H9 (cell line): ENCODE measurements at regions not wholly inside any gene's neighbourhood (a gene's known extent, or its start where the extent isn't known, plus 50 kb on each side); places are given as distances from the start of the nearest gene placed in this dataset.

Source experiments
- DNase-seq: peaks from one replicate; pipeline ENCODE4 v3.0.0-alpha.2; 2017
- H2AFZ ChIP-seq: one replicate; pipeline ENCODE4 v1.6.1; 2013; ENCODE audit warnings: mild to moderate bottlenecking, low read length, control low read depth, moderate library complexity
- H2AK5ac ChIP-seq: 2 replicates; pipeline ENCODE4 v1.6.1; 2013; ENCODE audit warnings: low read length, control low read depth, mixed read lengths; ENCODE audit not compliant: insufficient read length
- H2BK120ac ChIP-seq: one replicate; pipeline ENCODE4 v1.6.1; 2013; ENCODE audit warnings: low read depth, mild to moderate bottlenecking, low read length, control low read depth, inconsistent platforms; ENCODE audit not compliant: poor library complexity, severe bottlenecking
- H2BK12ac ChIP-seq: 2 replicates; pipeline ENCODE4 v1.6.1; 2013; ENCODE audit warnings: low read length, control low read depth, mixed read lengths, low read depth; ENCODE audit not compliant: insufficient read length
- H2BK15ac ChIP-seq: 2 replicates; pipeline ENCODE4 v1.6.1; 2013; ENCODE audit warnings: low read depth, low read length, control low read depth
- H2BK20ac ChIP-seq: one replicate; pipeline ENCODE4 v1.6.1; 2013; ENCODE audit warnings: low read depth, mild to moderate bottlenecking, low read length, control low read depth, inconsistent platforms; ENCODE audit not compliant: poor library complexity, severe bottlenecking
- H2BK5ac ChIP-seq: 2 replicates; pipeline ENCODE4 v1.6.1; 2013; ENCODE audit warnings: low read length, control low read depth, mixed read lengths; ENCODE audit not compliant: insufficient read length
- H3K14ac ChIP-seq: 2 replicates; pipeline ENCODE4 v1.6.1; 2013; ENCODE audit warnings: low read length, control low read depth; ENCODE audit not compliant: insufficient read depth
- H3K18ac ChIP-seq: 2 replicates; pipeline ENCODE4 v1.6.1; 2013; ENCODE audit warnings: low read depth, mild to moderate bottlenecking, mixed read lengths, low read length, control low read depth; ENCODE audit not compliant: insufficient read length
- H3K23ac ChIP-seq: 2 replicates; pipeline ENCODE4 v1.6.1; 2013; ENCODE audit warnings: low read length, control low read depth, mixed read lengths, low read depth; ENCODE audit not compliant: insufficient read length
- H3K23me2 ChIP-seq: 2 replicates; pipeline ENCODE4 v1.6.1; 2013; ENCODE audit warnings: low read depth, mild to moderate bottlenecking, mixed read lengths, low read length, control low read depth; ENCODE audit not compliant: insufficient read length, poor library complexity, severe bottlenecking
- H3K27ac ChIP-seq: 2 replicates; pipeline ENCODE4 v1.5.1; 2013; ENCODE audit warnings: low read length, control low read depth, mixed read lengths, low read depth; ENCODE audit not compliant: insufficient read length
- H3K27me3 ChIP-seq: 2 replicates; pipeline ENCODE4 v1.6.1; 2013; ENCODE audit warnings: low read length, control low read depth, inconsistent platforms; ENCODE audit not compliant: insufficient read depth
- H3K4ac ChIP-seq: 2 replicates; pipeline ENCODE4 v1.6.1; 2013; ENCODE audit warnings: low read depth, mild to moderate bottlenecking, control low read depth, inconsistent platforms, low read length, moderate library complexity
- H3K4me1 ChIP-seq: 2 replicates; pipeline ENCODE4 v1.6.1; 2013; ENCODE audit warnings: low read length, control low read depth, inconsistent platforms; ENCODE audit not compliant: insufficient read depth
- H3K4me2 ChIP-seq: 2 replicates; pipeline ENCODE4 v1.6.1; 2013; ENCODE audit warnings: low read length, control low read depth, mixed read lengths; ENCODE audit not compliant: insufficient read length, insufficient read depth
- H3K56ac ChIP-seq: 2 replicates; pipeline ENCODE4 v1.6.1; 2013; ENCODE audit warnings: low read depth, mild to moderate bottlenecking, mixed read lengths, low read length, control low read depth; ENCODE audit not compliant: insufficient read length
- H3K79me1 ChIP-seq: 2 replicates; pipeline ENCODE4 v1.6.1; 2013; ENCODE audit warnings: low read depth, mild to moderate bottlenecking, moderate library complexity, low read length, control low read depth, inconsistent platforms; ENCODE audit not compliant: insufficient read depth, poor library complexity, severe bottlenecking
- H3K79me2 ChIP-seq: 2 replicates; pipeline ENCODE4 v1.6.1; 2013; ENCODE audit warnings: low read length, control low read depth, inconsistent platforms; ENCODE audit not compliant: insufficient read depth
- H3K9ac ChIP-seq: 2 replicates; pipeline ENCODE4 v1.6.1; 2013; ENCODE audit warnings: low read length, control low read depth, mixed read lengths; ENCODE audit not compliant: insufficient read length; ENCODE audit errors: extremely low read depth
- H3K9me3 ChIP-seq: one replicate; pipeline ENCODE4 v1.6.1; 2013; ENCODE audit warnings: low read depth, low read length, inconsistent platforms; ENCODE audit not compliant: control insufficient read depth
- H3T11ph ChIP-seq: one replicate; pipeline ENCODE4 v1.6.1; 2013; ENCODE audit warnings: mild to moderate bottlenecking, low read length, control low read depth, inconsistent platforms
- H4K20me1 ChIP-seq: one replicate; pipeline ENCODE4 v1.6.1; 2013; ENCODE audit not compliant: control insufficient read depth, insufficient read length, insufficient read depth
- H4K5ac ChIP-seq: 2 replicates; pipeline ENCODE4 v1.6.1; 2013; ENCODE audit warnings: low read depth, mild to moderate bottlenecking, mixed read lengths, low read length, control low read depth; ENCODE audit not compliant: insufficient read length
- H4K8ac ChIP-seq: replicated peaks from 2 replicates; pipeline ENCODE4 v1.6.1; 2013; ENCODE audit warnings: low read length, control low read depth, mixed read lengths, low read depth; ENCODE audit not compliant: insufficient read length
- H4K91ac ChIP-seq: 2 replicates; pipeline ENCODE4 v1.6.1; 2013; ENCODE audit warnings: low read depth, mild to moderate bottlenecking, moderate library complexity, mixed read lengths, low read length, control low read depth; ENCODE audit not compliant: insufficient read length
- H3K27ac Mint-ChIP-seq, 3 experiments: 2 replicates in 2 of 3; 3 replicates in 1 of 3; pipeline ENCODE4 v1.8.0; 2020 to 2021; ENCODE audit warnings: mixed read lengths in 3 of 3, mild to moderate bottlenecking in 1 of 3, moderate library complexity in 1 of 3
- H3K27me3 Mint-ChIP-seq: 2 replicates; pipeline ENCODE4 v1.8.0; 2021; ENCODE audit warnings: low read depth, mild to moderate bottlenecking, moderate library complexity, mixed read lengths
- H3K36me3 Mint-ChIP-seq, 3 experiments: 2 replicates in 2 of 3; 3 replicates in 1 of 3; pipeline ENCODE4 v1.8.0; 2020 to 2021; ENCODE audit warnings: low read depth in 3 of 3, mixed read lengths in 3 of 3; ENCODE audit not compliant: insufficient read depth in 1 of 3
- H3K4me1 Mint-ChIP-seq, 2 experiments: 2 replicates each; pipeline ENCODE4 v1.8.0; 2020; ENCODE audit warnings: mixed read lengths in 2 of 2
- H3K4me3 Mint-ChIP-seq, 2 experiments: 2 replicates in 1 of 2; 3 replicates in 1 of 2; pipeline ENCODE4 v1.8.0; 2020 to 2021; ENCODE audit warnings: mild to moderate bottlenecking in 2 of 2, mixed read lengths in 2 of 2, moderate library complexity in 1 of 2
- H3K9me3 Mint-ChIP-seq, 2 experiments: 2 replicates in 1 of 2; 3 replicates in 1 of 2; pipeline ENCODE4 v1.8.0; 2020; ENCODE audit warnings: mild to moderate bottlenecking in 2 of 2, mixed read lengths in 2 of 2, moderate library complexity in 1 of 2
- CTCF ChIP-seq: fragments of 200-600 bp; sonication (generic); conservative IDR thresholded peaks from 3 replicates; pipeline ENCODE4 v1.8.0; 2021; ENCODE audit warnings: antibody characterized with exemption, mild to moderate bottlenecking
- WGBS: extraction: QIAGEN DNeasy Blood & Tissue Kit; methylation state at CpG from one replicate; pipeline ENCODE4 v1.1.7; 2013; ENCODE audit warnings: missing lambda C conversion rate, low lambda C conversion rate, mixed read lengths; ENCODE audit not compliant: insufficient read length; ENCODE audit errors: extremely low coverage; 5-methylcytosine and 5-hydroxymethylcytosine counted together

- H2BK5ac ChIP-seq = no peak overlapping the region
- no peak overlapping the region for H2BK120ac ChIP-seq
- H2BK15ac ChIP-seq = no peak overlapping the region
- no CpG with 5 or more reads among the region's 6 CpGs for WGBS
- H4K8ac ChIP-seq = no peak overlapping the region
- H3K9ac ChIP-seq = no peak overlapping the region
- no peaks in the 10 kb centered on the region; a peak in 1 of 5 replicates for H3K9me3 Mint-ChIP-seq
- H3K36me3 Mint-ChIP-seq = no peaks in the 10 kb centered on the region
- H3K9me3 ChIP-seq = no peaks in the 10 kb centered on the region
- H2BK20ac ChIP-seq = no peak overlapping the region
- peak overlapping the region in 1 of 3 experiments; percentile 48; a peak in 2 of 7 replicates for H3K27ac Mint-ChIP-seq
- no peak overlapping the region for H2BK12ac ChIP-seq
- no peak overlapping the region for H3K27ac ChIP-seq
- H3K79me1 ChIP-seq = no peaks in the 10 kb centered on the region
- H3K4me1 Mint-ChIP-seq = peaks cover 6 to 13% of the 10 kb centered on the region in 2 experiments; a peak in 3 of 4 replicates
- DNase-seq = no peak
- H3K18ac ChIP-seq = no peak overlapping the region
- no peaks in the 10 kb centered on the region for H3K23me2 ChIP-seq
- no peaks in the 10 kb centered on the region; the same call in 1 of the 2 replicates for H3K4me1 ChIP-seq
- H2AFZ ChIP-seq = no peak overlapping the region
- no peak overlapping the region for H3K4me2 ChIP-seq
- no peak overlapping the region for H3K23ac ChIP-seq
- no peak for TF ChIP-seq CTCF
- H4K20me1 ChIP-seq = no peaks in the 10 kb centered on the region
- no peak overlapping the region for H3T11ph ChIP-seq
- no peaks in the 10 kb centered on the region for H3K79me2 ChIP-seq
- no peak overlapping the region for H3K14ac ChIP-seq
- no peak overlapping the region for H4K5ac ChIP-seq
- H3K27me3 ChIP-seq = no peaks in the 10 kb centered on the region
- H3K4ac ChIP-seq = no peak overlapping the region
- H3K4me3 Mint-ChIP-seq = no peak overlapping the region
- no peak overlapping the region for H2AK5ac ChIP-seq
- H3K56ac ChIP-seq = no peak overlapping the region
- no peak overlapping the region for H4K91ac ChIP-seq
- H3K27me3 Mint-ChIP-seq = no peaks in the 10 kb centered on the region; the same call in 1 of the 2 replicates
Observed at GRCh38 chr2:239732666-239733010, 292.5 kb downstream of the NDUFA10 start.
